ENCODE measurements at regions not wholly inside any gene's neighbourhood (a gene's known extent, or its start where the extent isn't known, plus 50 kb on each side); places are given as distances from the start of the nearest gene placed in this dataset.
"Not testable (repeated sequence)": the region's sequence is repeated elsewhere in the genome, so short reads cannot be mapped to it uniquely, and the experiment has no call there.

- DNase-seq = no peak
Observed at GRCh38 chr6:130676077-130676772, 151.0 kb upstream of the SMLR1 start.

- no peak for DNase-seq
Observed at GRCh38 chr6:130676773-130677144, 150.4 kb upstream of the SMLR1 start.

- DNase-seq = no peak
Observed at GRCh38 chr6:130677312-130677711, 149.9 kb upstream of the SMLR1 start.

- DNase-seq = no peak
Observed at GRCh38 chr6:130677766-130678165, 149.4 kb upstream of the SMLR1 start.

GRCh38 chr6:130679684-130680083, 147.5 kb upstream of the SMLR1 start:
- DNase-seq = no peak

GRCh38 chr6:130680116-130680515, 147.1 kb upstream of the SMLR1 start:
- no peak for DNase-seq

GRCh38 chr6:130681028-130681427, 146.2 kb upstream of the SMLR1 start:
- DNase-seq = no peak

GRCh38 chr6:130682066-130682465, 145.1 kb upstream of the SMLR1 start:
- DNase-seq = no peak

- no peak for DNase-seq
Observed at GRCh38 chr6:130683761-130684517, 143.3 kb upstream of the SMLR1 start.

GRCh38 chr6:130692659-130693058, 134.5 kb upstream of the SMLR1 start:
- DNase-seq = no peak

- DNase-seq = no peak
Observed at GRCh38 chr6:130693944-130694343, 133.3 kb upstream of the SMLR1 start.

GRCh38 chr6:130694606-130695005, 132.6 kb upstream of the SMLR1 start:
- no peak for DNase-seq

- no peak for DNase-seq
Observed at GRCh38 chr6:130696806-130697205, 130.4 kb upstream of the SMLR1 start.

GRCh38 chr6:130697271-130697994, 129.8 kb upstream of the SMLR1 start:
- no peak for DNase-seq

GRCh38 chr6:130697995-130698535, 129.1 kb upstream of the SMLR1 start:
- peak; percentile 45 for DNase-seq

- DNase-seq = no peak
Observed at GRCh38 chr6:130699742-130700141, 127.5 kb upstream of the SMLR1 start.

GRCh38 chr6:130700397-130700796, 126.8 kb upstream of the SMLR1 start:
- no peak for DNase-seq

- no peak for DNase-seq
Observed at GRCh38 chr6:130708338-130708737, 118.9 kb upstream of the SMLR1 start.

GRCh38 chr6:130711641-130712040, 115.6 kb upstream of the SMLR1 start:
- not testable (repeated sequence) for DNase-seq

GRCh38 chr6:130713144-130713543, 114.1 kb upstream of the SMLR1 start:
- DNase-seq = no peak

GRCh38 chr6:130715058-130715457, 112.1 kb upstream of the SMLR1 start:
- no peak for DNase-seq

GRCh38 chr6:130716466-130716865, 110.7 kb upstream of the SMLR1 start:
- DNase-seq = no peak

- no peak for DNase-seq
Observed at GRCh38 chr6:130717657-130718056, 109.5 kb upstream of the SMLR1 start.

All from CD4-positive, alpha-beta T cell treated with Interleukin-15 for 1 hour (primary cell).